ENCODE measurements at regions not wholly inside any gene's neighbourhood (a gene's known extent, or its start where the extent isn't known, plus 50 kb on each side); places are given as distances from the start of the nearest gene placed in this dataset.

GRCh38 chr10:104576611-104577010 is 64.5 kb upstream of the SORCS3 start:
- intact Hi-C loops (cut with micrococcal nuclease), result no loop called here

GRCh38 chr10:104577163-104577562 is 63.9 kb upstream of the SORCS3 start:
- TF ChIP-seq EZH2phosphoT487 (IDR thresholded peaks at IDR 0.05; ENCODE audit: borderline replicate concordance, low read length) (no peak), EZH2 (IDR thresholded peaks at IDR 0.05; ENCODE audit: low read length, unreplicated experiment) (no peak), CTCF (conservative IDR thresholded peaks at IDR 0.05; ENCODE audit: low read depth, low read length) (no peak)
- CTCF ChIA-PET, result no interaction called here
- ATAC-seq (no peak), DNase-seq (no peak)
- Histone ChIP-seq H3K4me2 (ENCODE audit: low read length) (no peak overlapping the region), H3K4me3 (ENCODE audit: low read length) (no peak overlapping the region), H3K79me2 (ENCODE audit: low read length) (no peaks in the 10 kb centered on the region), H3K9me2 (replicated peaks; ENCODE audit: low read length) (no peaks in the 10 kb centered on the region), H3K36me3 (ENCODE audit: low read depth, low read length) (no peaks in the 10 kb centered on the region), H3K4me1 (ENCODE audit: insufficient read depth, low read length) (no peaks in the 10 kb centered on the region), H3K9ac (ENCODE audit: low read length) (no peak overlapping the region), H2AFZ (ENCODE audit: low read length) (no peak overlapping the region), H3K27ac (ENCODE audit: low read length) (no peak overlapping the region), H3K27me3 (ENCODE audit: low read length) (peaks cover 43% of the 10 kb centered on the region), H4K20me1 (ENCODE audit: low read length) (no peaks in the 10 kb centered on the region), H3K9me3 (ENCODE audit: low read length) (no peaks in the 10 kb centered on the region), H3F3A (ENCODE audit: low read length, unreplicated experiment) (no peaks in the 10 kb centered on the region)
- POLR2A ChIA-PET (ENCODE audit: unreplicated experiment), result no interaction called here
- intact Hi-C loops (cut with micrococcal nuclease), result no loop called here
- no TSS peak for BruUV-seq (replicated peaks)

More at GRCh38 chr10:104576611-104577010, 64.5 kb upstream of the SORCS3 start:
- no peak overlapping the region for H3K27ac ChIP-seq (ENCODE audit: low read length)
- H3K4me1 ChIP-seq (ENCODE audit: insufficient read depth, low read length), result no peaks in the 10 kb centered on the region
- H3K9me2 ChIP-seq (replicated peaks; ENCODE audit: low read length), result no peaks in the 10 kb centered on the region
- no peaks in the 10 kb centered on the region for H3K36me3 ChIP-seq (ENCODE audit: low read depth, low read length)
- H4K20me1 ChIP-seq (ENCODE audit: low read length), result no peaks in the 10 kb centered on the region
- DNase-seq (no peak), ATAC-seq (no peak)
- no peak overlapping the region for H3K4me3 ChIP-seq (ENCODE audit: low read length)
- no peak for TF ChIP-seq CTCF (conservative IDR thresholded peaks at IDR 0.05; ENCODE audit: low read depth, low read length)
- TF ChIP-seq EZH2 (IDR thresholded peaks at IDR 0.05; ENCODE audit: low read length, unreplicated experiment), result no peak
- no peak for TF ChIP-seq EZH2phosphoT487 (IDR thresholded peaks at IDR 0.05; ENCODE audit: borderline replicate concordance, low read length)
- H3K79me2 ChIP-seq (ENCODE audit: low read length), result no peaks in the 10 kb centered on the region
- H3K27me3 ChIP-seq (ENCODE audit: low read length), result peaks cover 45% of the 10 kb centered on the region
- ChIA-PET POLR2A (ENCODE audit: unreplicated experiment) (no interaction called here), CTCF (no interaction called here)
- no peaks in the 10 kb centered on the region for H3F3A ChIP-seq (ENCODE audit: low read length, unreplicated experiment)
- no TSS peak for BruUV-seq (replicated peaks)
- H3K9me3 ChIP-seq (ENCODE audit: low read length), result no peaks in the 10 kb centered on the region
- no peak overlapping the region for H3K9ac ChIP-seq (ENCODE audit: low read length)
- H2AFZ ChIP-seq (ENCODE audit: low read length), result no peak overlapping the region
- H3K4me2 ChIP-seq (ENCODE audit: low read length), result no peak overlapping the region

DNA sequence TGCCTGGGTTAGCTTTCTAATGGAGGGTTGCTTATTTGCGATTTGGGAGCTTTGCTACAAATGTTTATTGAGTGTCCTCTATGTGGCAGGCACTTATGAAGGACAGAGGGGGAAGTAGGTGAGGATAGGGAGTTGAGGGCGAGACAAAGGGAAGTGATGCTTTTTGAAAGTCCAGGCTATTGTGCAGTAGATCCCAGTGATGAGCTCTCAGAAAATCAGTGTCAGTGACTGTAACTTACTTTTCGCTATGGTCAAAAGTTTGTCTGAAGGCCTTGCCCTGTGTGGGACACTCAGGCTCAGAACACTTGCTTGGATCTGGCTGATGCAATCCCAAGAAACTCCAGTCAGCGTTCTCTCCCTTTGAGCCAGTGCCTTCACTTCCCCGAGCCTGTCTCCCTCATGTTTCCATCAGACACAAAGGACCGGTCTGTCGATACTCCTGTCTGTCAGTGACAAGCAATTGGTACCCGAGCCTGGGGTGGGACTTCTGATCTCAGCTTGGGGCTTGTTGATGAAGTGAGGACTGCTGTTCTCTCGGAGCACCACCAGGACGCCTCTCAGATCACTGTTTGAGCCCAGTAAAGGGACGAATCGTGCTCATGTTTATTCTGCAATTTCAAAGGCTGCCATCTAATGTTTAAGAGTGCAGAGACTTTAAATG is 63.1 kb upstream of the SORCS3 start:
- Histone ChIP-seq H3K27me3 (ENCODE audit: low read length) (peaks cover 40% of the 10 kb centered on the region), H3K4me2 (ENCODE audit: low read length) (no peak overlapping the region), H3K4me3 (ENCODE audit: low read length) (no peak overlapping the region), H3K27ac (ENCODE audit: low read length) (no peak overlapping the region), H2AFZ (ENCODE audit: low read length) (no peak overlapping the region), H3K9ac (ENCODE audit: low read length) (no peak overlapping the region), H3K9me2 (replicated peaks; ENCODE audit: low read length) (no peaks in the 10 kb centered on the region), H3K4me1 (ENCODE audit: insufficient read depth, low read length) (no peaks in the 10 kb centered on the region), H3F3A (ENCODE audit: low read length, unreplicated experiment) (no peaks in the 10 kb centered on the region), H4K20me1 (ENCODE audit: low read length) (no peaks in the 10 kb centered on the region), H3K79me2 (ENCODE audit: low read length) (no peaks in the 10 kb centered on the region), H3K36me3 (ENCODE audit: low read depth, low read length) (no peaks in the 10 kb centered on the region), H3K9me3 (ENCODE audit: low read length) (no peaks in the 10 kb centered on the region)
- no TSS peak for BruUV-seq (replicated peaks)
- ChIA-PET CTCF (no interaction called here), POLR2A (ENCODE audit: unreplicated experiment) (no interaction called here)
- TF ChIP-seq EZH2 (IDR thresholded peaks at IDR 0.05; ENCODE audit: low read length, unreplicated experiment), result no peak
- intact Hi-C loops (cut with micrococcal nuclease), result no loop called here
- ATAC-seq, result no peak
- DNase-seq, result no peak
